A549 (cell line): ENCODE measurements at regions not wholly inside any gene's neighbourhood (a gene's known extent, or its start where the extent isn't known, plus 50 kb on each side); places are given as distances from the start of the nearest gene placed in this dataset.

Source experiments
- CEBPB ChIP-seq, 2 experiments: fragments of >200 bp in 1 of 2; sonication (Bioruptor Twin) in 1 of 2; formaldehyde crosslinking in 1 of 2; IDR thresholded peaks; 2 replicates each; pipeline ENCODE4 v1.6.1; 2012 to 2016
- CHD4 ChIP-seq: fragments of 200-600 bp; sonication (generic); IDR thresholded peaks from 2 replicates; pipeline ENCODE4 v1.6.1; 2016; ENCODE audit warnings: antibody characterized with exemption, mild to moderate bottlenecking, borderline replicate concordance
- HDAC2 ChIP-seq: fragments of 200-600 bp; sonication (generic); IDR thresholded peaks from 2 replicates; pipeline ENCODE4 v1.6.1; 2016
- POLR2A ChIP-seq: IDR thresholded peaks from 2 replicates; pipeline ENCODE4 v1.6.1; 2012; ENCODE audit warnings: mild to moderate bottlenecking, low read length

DNA sequence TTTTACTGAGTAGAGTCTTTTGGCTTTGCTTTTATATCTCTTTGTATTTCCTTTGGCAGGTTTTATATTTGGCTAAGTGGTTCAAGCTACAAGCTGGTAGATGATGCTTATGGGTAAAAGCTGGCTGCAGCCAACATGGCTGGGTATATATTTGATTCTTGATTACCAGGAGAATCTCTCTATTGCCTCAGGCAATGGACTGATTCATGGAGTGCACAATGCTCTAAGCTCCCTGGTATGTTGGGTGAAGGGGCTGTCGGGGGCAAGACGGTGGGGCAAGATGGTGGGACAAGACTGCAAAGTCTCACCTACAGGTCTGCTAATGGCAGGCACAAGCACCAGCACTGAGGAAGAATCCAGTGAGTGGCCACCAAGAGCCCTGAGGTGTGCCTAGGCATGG is 366.6 kb downstream of the DMAC1 start:
- TF ChIP-seq POLR2A (no peak), CHD4 (no peak), HDAC2 (no peak), CEBPB (IDR thresholded peaks at IDR 0.05) (no peak)
